ENCODE measurements at regions not wholly inside any gene's neighbourhood (a gene's known extent, or its start where the extent isn't known, plus 50 kb on each side); places are given as distances from the start of the nearest gene placed in this dataset.

DNA sequence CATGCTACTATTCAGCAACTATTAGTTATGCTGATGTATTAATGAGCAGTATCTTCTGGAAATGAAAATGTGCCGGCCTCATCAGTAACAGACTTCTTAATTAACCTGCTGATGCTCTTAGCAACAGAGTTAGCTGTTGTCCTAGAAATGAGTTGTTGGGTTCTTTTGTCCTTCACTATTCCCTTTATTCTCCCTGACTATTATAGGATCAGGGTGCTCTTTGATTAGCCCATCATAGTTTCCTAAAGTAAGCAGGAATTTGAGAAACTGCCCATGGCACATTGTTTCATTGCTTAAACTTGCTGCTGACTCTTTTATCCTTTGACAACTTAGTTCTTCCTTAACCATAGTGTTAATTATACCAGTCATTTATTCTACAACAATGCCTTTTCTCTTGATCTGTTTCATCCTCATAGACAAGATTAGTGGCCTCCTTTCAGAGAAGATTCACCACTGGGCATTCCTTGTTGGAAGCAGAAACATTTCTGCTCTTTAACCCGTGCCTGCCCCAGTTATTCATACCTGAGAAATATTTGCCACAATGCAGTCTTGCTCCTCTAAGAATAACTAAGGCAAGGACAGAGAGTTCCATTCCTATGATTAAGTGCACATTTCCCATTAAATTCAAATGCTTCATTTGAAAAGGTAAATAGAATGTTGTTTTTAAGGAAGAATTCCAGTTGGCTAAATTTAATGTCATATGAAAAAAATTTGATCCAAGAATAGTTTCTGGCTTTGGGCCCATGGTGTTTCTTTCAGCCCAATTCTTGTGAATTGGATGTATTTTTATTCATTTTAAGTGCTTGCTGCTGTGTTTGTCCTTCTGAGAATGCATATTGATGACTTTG lies 573.3 kb upstream of the TBL1XR1 start:
- TF ChIP-seq, protein P1, sequence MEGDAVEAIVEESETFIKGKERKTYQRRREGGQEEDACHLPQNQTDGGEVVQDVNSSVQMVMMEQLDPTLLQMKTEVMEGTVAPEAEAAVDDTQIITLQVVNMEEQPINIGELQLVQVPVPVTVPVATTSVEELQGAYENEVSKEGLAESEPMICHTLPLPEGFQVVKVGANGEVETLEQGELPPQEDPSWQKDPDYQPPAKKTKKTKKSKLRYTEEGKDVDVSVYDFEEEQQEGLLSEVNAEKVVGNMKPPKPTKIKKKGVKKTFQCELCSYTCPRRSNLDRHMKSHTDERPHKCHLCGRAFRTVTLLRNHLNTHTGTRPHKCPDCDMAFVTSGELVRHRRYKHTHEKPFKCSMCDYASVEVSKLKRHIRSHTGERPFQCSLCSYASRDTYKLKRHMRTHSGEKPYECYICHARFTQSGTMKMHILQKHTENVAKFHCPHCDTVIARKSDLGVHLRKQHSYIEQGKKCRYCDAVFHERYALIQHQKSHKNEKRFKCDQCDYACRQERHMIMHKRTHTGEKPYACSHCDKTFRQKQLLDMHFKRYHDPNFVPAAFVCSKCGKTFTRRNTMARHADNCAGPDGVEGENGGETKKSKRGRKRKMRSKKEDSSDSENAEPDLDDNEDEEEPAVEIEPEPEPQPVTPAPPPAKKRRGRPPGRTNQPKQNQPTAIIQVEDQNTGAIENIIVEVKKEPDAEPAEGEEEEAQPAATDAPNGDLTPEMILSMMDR (IDR thresholded peaks at IDR 0.05; ENCODE audit: low read depth, low read length, poor library complexity, severe bottlenecking), result no peak
- no peak for TF ChIP-seq EZH2phosphoT487 (IDR thresholded peaks at IDR 0.05; ENCODE audit: borderline replicate concordance, low read length)
